SK-N-SH treated with all-trans-retinoic acid at 6 μM for 48 hours (cell line): ENCODE measurements at regions not wholly inside any gene's neighbourhood (a gene's known extent, or its start where the extent isn't known, plus 50 kb on each side); places are given as distances from the start of the nearest gene placed in this dataset.

Experiments used
- ATAC-seq: fragments of 200-7000 bp; cut with Tn5 transposase; 3 replicates; pipeline ENCODE4 v1.9.1; 2020; ENCODE audit warnings: mild to moderate bottlenecking, moderate library complexity
- BACH2 ChIP-seq: fragments of 250-450 bp; sonication (Bioruptor Pico); IDR thresholded peaks from 2 replicates; pipeline ENCODE4 v1.9.0; 2021; ENCODE audit warnings: mild to moderate bottlenecking, borderline replicate concordance
- CREB5 ChIP-seq: fragments of 250-450 bp; sonication (Bioruptor Pico); IDR thresholded peaks from 2 replicates; pipeline ENCODE4 v1.5.1; 2020; ENCODE audit warnings: low read depth, mild to moderate bottlenecking, moderate library complexity
- CSRNP3 ChIP-seq: fragments of 250-450 bp; sonication (Bioruptor Pico); IDR thresholded peaks from 2 replicates; pipeline ENCODE4 v1.5.1; 2021; ENCODE audit warnings: mild to moderate bottlenecking, moderate library complexity
- ESRRG ChIP-seq: fragments of 250-450 bp; sonication (Bioruptor Pico); IDR thresholded peaks from 2 replicates; pipeline ENCODE4 v1.6.1; 2021; ENCODE audit warnings: mild to moderate bottlenecking
- GLIS3 ChIP-seq: fragments of 250-450 bp; sonication (Bioruptor Pico); IDR thresholded peaks from 2 replicates; pipeline ENCODE4 v1.5.0; 2020; ENCODE audit warnings: mild to moderate bottlenecking, moderate library complexity
- ISL1 ChIP-seq: fragments of 250-450 bp; sonication (Bioruptor Pico); IDR thresholded peaks from 2 replicates; pipeline ENCODE4 v2.1.2; 2022; ENCODE audit warnings: mild to moderate bottlenecking, moderate library complexity
- OSR1 ChIP-seq: fragments of 250-450 bp; sonication (Bioruptor Pico); IDR thresholded peaks from 2 replicates; pipeline ENCODE4 v1.8.0; 2022; ENCODE audit warnings: moderate library complexity, mild to moderate bottlenecking, inconsistent platforms
- PATZ1 ChIP-seq: fragments of 250-450 bp; sonication (Bioruptor Pico); IDR thresholded peaks from 2 replicates; pipeline ENCODE4 v1.8.0; 2020; ENCODE audit warnings: mild to moderate bottlenecking, moderate library complexity, borderline replicate concordance
- POU6F1 ChIP-seq: fragments of 250-450 bp; sonication (Bioruptor Pico); IDR thresholded peaks from 2 replicates; pipeline ENCODE4 v1.8.0; 2021; ENCODE audit warnings: low read depth, mild to moderate bottlenecking, moderate library complexity, borderline replicate concordance
- PPARA ChIP-seq: fragments of 250-450 bp; sonication (Bioruptor Pico); IDR thresholded peaks from 2 replicates; pipeline ENCODE4 v1.5.0; 2020; ENCODE audit warnings: mild to moderate bottlenecking, borderline replicate concordance
- SNAI2 ChIP-seq: fragments of 250-450 bp; sonication (Bioruptor Pico); IDR thresholded peaks from 2 replicates; pipeline ENCODE4 v1.5.0; 2020; ENCODE audit warnings: mild to moderate bottlenecking, moderate library complexity
- ZC3H10 ChIP-seq: fragments of 250-450 bp; sonication (Bioruptor Pico); IDR thresholded peaks from 2 replicates; pipeline ENCODE4 v1.5.1; 2021; ENCODE audit warnings: mild to moderate bottlenecking, moderate library complexity
- ZFP3 ChIP-seq: fragments of 250-450 bp; sonication (Bioruptor Pico); IDR thresholded peaks from 2 replicates; pipeline ENCODE4 v1.5.0; 2020; ENCODE audit warnings: mild to moderate bottlenecking, moderate library complexity
- ZNF565 ChIP-seq: fragments of 450-650 bp; formaldehyde crosslinking; conservative IDR thresholded peaks from 2 replicates; pipeline ENCODE4 v1.5.0; 2020; ENCODE audit warnings: low read depth, mild to moderate bottlenecking, moderate library complexity
- ZNF8 ChIP-seq: fragments of 450-650 bp; formaldehyde crosslinking; IDR thresholded peaks from 2 replicates; pipeline ENCODE4 v1.5.0; 2020; ENCODE audit warnings: mild to moderate bottlenecking, moderate library complexity
- TF ChIP-seq, protein P1 (sequence below): fragments of 250-450 bp; sonication (Bioruptor Pico); IDR thresholded peaks from 2 replicates; pipeline ENCODE4 v1.5.0; 2020; ENCODE audit warnings: mild to moderate bottlenecking, moderate library complexity

DNA sequence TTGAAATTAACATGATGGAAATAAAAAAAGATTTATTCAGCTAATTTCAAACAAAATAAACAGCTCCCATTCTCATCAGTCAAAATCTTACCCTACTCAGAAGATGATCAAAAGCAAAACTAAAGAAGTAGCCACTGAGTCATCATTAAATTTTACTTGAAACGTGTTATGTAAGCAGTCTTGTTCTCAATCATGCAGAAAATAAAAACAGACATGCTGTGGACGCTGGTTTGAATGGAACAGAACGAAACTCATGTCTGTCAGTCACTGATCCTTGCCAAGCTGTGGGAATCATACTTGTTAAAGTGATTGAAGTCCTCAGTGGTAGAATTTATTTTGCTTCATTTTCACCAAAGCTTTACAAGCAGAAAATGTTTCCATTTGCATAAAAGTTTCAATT, 77.2 kb upstream of the TLR3 start:
- TF ChIP-seq ZFP3 (CRISPR knock-in tag), result no peak
- no peak for TF ChIP-seq BACH2 (CRISPR knock-in tag)
- no peak for TF ChIP-seq ESRRG
- no peak for TF ChIP-seq GLIS3
- TF ChIP-seq CREB5 (CRISPR knock-in tag), result no peak
- no peak for TF ChIP-seq SNAI2 (CRISPR knock-in tag)
- TF ChIP-seq ZC3H10 (CRISPR knock-in tag), result no peak
- TF ChIP-seq ZNF8, result no peak
- TF ChIP-seq PPARA (CRISPR knock-in tag), result no peak
- TF ChIP-seq POU6F1 (CRISPR knock-in tag), result no peak
- no peak for ATAC-seq

- TF ChIP-seq PPARA (CRISPR knock-in tag), result no peak
- TF ChIP-seq, all 23 proteins: peak for 0
- no peak for ATAC-seq
Measured at GRCh38 chr4:185992585-185992984, 76.4 kb upstream of the TLR3 start.

DNA sequence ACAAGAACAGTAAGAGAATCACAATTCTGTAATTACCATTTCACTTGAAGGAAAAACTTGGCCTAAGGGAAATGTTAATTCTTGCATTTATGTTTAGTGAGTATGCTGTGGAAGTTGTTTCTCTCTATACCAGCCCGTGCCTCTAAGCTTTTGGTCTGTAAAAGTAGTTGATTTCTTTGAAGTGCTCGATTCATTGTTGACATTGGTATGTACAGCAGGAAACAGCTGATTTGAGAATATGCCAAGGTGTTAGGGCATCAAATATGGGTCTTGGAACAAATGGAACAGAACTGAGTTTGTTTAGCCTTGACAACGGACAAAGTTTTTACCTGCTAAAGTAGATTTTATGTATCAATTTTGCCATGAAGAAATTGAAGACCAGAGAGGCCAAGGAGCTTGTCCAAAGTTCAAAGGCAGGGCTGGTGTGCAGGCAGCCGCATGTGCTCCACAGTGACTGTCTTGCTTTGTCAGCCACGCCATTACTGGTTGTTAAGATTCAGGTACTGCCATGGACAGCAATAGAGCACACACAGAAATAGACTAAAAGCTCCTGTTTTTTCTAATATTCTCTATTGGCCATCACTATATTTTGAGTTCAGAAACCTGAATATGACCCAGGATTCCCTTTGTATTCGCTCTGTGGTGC, 75.5 kb upstream of the TLR3 start:
- no peak for ATAC-seq
- TF ChIP-seq ZC3H10 (CRISPR knock-in tag), result no peak
- TF ChIP-seq ISL1 (CRISPR knock-in tag), result no peak
- TF ChIP-seq GLIS3, result no peak

DNA sequence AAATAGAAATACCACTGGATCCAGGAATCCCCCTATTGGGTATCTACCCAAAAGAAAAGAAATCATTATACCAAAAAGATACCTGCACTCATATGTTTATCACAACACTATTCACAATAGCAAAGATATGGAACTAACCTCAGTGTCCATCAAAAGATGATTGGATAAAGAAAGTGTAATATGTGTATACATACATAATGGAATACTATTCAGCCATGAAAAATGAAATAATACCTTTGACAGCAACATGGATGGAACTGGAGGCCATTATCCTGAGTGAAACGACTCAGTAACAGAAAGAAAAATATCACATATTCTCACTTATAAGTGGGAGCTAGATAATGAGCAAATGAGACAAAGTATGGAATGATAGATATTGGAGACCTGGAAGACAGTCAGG, 74.2 kb upstream of the TLR3 start:
- TF ChIP-seq CSRNP3 (CRISPR knock-in tag) (no peak), OSR1 (CRISPR knock-in tag) (no peak), ZFP3 (CRISPR knock-in tag) (no peak), ZNF565 (CRISPR knock-in tag) (no peak), ESRRG (no peak)
- no peak for ATAC-seq

- TF ChIP-seq CSRNP3 (CRISPR knock-in tag) (no peak), PATZ1 (CRISPR knock-in tag) (no peak), ZC3H10 (CRISPR knock-in tag) (no peak), SNAI2 (CRISPR knock-in tag) (no peak)
- TF ChIP-seq, protein P1, sequence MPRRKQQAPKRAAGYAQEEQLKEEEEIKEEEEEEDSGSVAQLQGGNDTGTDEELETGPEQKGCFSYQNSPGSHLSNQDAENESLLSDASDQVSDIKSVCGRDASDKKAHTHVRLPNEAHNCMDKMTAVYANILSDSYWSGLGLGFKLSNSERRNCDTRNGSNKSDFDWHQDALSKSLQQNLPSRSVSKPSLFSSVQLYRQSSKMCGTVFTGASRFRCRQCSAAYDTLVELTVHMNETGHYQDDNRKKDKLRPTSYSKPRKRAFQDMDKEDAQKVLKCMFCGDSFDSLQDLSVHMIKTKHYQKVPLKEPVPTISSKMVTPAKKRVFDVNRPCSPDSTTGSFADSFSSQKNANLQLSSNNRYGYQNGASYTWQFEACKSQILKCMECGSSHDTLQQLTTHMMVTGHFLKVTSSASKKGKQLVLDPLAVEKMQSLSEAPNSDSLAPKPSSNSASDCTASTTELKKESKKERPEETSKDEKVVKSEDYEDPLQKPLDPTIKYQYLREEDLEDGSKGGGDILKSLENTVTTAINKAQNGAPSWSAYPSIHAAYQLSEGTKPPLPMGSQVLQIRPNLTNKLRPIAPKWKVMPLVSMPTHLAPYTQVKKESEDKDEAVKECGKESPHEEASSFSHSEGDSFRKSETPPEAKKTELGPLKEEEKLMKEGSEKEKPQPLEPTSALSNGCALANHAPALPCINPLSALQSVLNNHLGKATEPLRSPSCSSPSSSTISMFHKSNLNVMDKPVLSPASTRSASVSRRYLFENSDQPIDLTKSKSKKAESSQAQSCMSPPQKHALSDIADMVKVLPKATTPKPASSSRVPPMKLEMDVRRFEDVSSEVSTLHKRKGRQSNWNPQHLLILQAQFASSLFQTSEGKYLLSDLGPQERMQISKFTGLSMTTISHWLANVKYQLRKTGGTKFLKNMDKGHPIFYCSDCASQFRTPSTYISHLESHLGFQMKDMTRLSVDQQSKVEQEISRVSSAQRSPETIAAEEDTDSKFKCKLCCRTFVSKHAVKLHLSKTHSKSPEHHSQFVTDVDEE (CRISPR knock-in tag), result no peak
- no peak for ATAC-seq
Measured at GRCh38 chr4:185995665-185996064, 73.3 kb upstream of the TLR3 start.
